ENCODE measurements at regions not wholly inside any gene's neighbourhood (a gene's known extent, or its start where the extent isn't known, plus 50 kb on each side); places are given as distances from the start of the nearest gene placed in this dataset.

- TF ChIP-seq POLR2AphosphoS5 (IDR thresholded peaks at IDR 0.05) (no peak), CTCF (IDR thresholded peaks at IDR 0.05) (no peak), POLR2A (IDR thresholded peaks at IDR 0.05) (no peak), EP300 (IDR thresholded peaks at IDR 0.05) (no peak)
These were observed 287.9 kb upstream of the FMN2 start for GRCh38 chr1:239803781-239804180.
